ENCODE measurements at regions not wholly inside any gene's neighbourhood (a gene's known extent, or its start where the extent isn't known, plus 50 kb on each side); places are given as distances from the start of the nearest gene placed in this dataset.

GRCh38 chr2:216317831-216318520 is 54.3 kb downstream of the MARCHF4 start:
- no peak overlapping the region for H3K27ac ChIP-seq (ENCODE audit: extremely low read depth, low read depth, low read length)
- 0 out of 2 replicates have a peak, but pooled peaks cover 5% of the 10 kb centered on the region for H3K4me1 ChIP-seq (ENCODE audit: control insufficient read depth, insufficient read depth, low read length)
- no peaks in the 10 kb centered on the region for H3K36me3 ChIP-seq (ENCODE audit: control insufficient read depth in 2 of 2, insufficient read depth in 1 of 2, low read length in 2 of 2)
- no peak overlapping the region for H3K4me3 ChIP-seq (ENCODE audit: low read depth, low read length)
- ChIA-PET CTCF (no interaction called here), POLR2A (no interaction called here)
- TF ChIP-seq ZIC2 (tag by site-specific recombination; IDR thresholded peaks at IDR 0.05) (no peak), REPIN1 (tag by site-specific recombination; IDR thresholded peaks at IDR 0.05; ENCODE audit: low read depth) (no peak), MYNN (tag by site-specific recombination; IDR thresholded peaks at IDR 0.05; ENCODE audit: borderline replicate concordance) (no peak), ZNF221 (tag by site-specific recombination; IDR thresholded peaks at IDR 0.05; ENCODE audit: borderline replicate concordance) (no peak), ZBTB1 (tag by site-specific recombination; IDR thresholded peaks at IDR 0.05) (no peak), ZNF521 (tag by site-specific recombination; IDR thresholded peaks at IDR 0.05) (no peak)
- H3K9me3 ChIP-seq (ENCODE audit: control insufficient read depth, insufficient read depth, low read depth, low read length) = no peaks in the 10 kb centered on the region

GRCh38 chr2:216316743-216317142 is 55.5 kb downstream of the MARCHF4 start:
- no peaks in the 10 kb centered on the region for H3K36me3 ChIP-seq (ENCODE audit: control insufficient read depth in 2 of 2, insufficient read depth in 1 of 2, low read length in 2 of 2)
- no peaks in the 10 kb centered on the region for H3K9me3 ChIP-seq (ENCODE audit: control insufficient read depth, insufficient read depth, low read depth, low read length)
- TF ChIP-seq MZF1 (tag by site-specific recombination; IDR thresholded peaks at IDR 0.05; ENCODE audit: borderline replicate concordance) (no peak), ZNF610 (tag by site-specific recombination; IDR thresholded peaks at IDR 0.05; ENCODE audit: borderline replicate concordance) (no peak), RBAK (tag by site-specific recombination; IDR thresholded peaks at IDR 0.05) (no peak), IKZF3 (tag by site-specific recombination; IDR thresholded peaks at IDR 0.05) (no peak), ZNF404 (tag by site-specific recombination; IDR thresholded peaks at IDR 0.05) (no peak), ZNF26 (tag by site-specific recombination; IDR thresholded peaks at IDR 0.05) (no peak), ZNF560 (tag by site-specific recombination; IDR thresholded peaks at IDR 0.05; ENCODE audit: borderline replicate concordance) (no peak), ZFP41 (tag by site-specific recombination; IDR thresholded peaks at IDR 0.05; ENCODE audit: borderline replicate concordance) (no peak), ZNF701 (tag by site-specific recombination; IDR thresholded peaks at IDR 0.05) (no peak), ZBTB44 (tag by site-specific recombination; IDR thresholded peaks at IDR 0.05) (no peak), ZNF747 (tag by site-specific recombination; IDR thresholded peaks at IDR 0.05) (no peak), ZNF664 (tag by site-specific recombination; IDR thresholded peaks at IDR 0.05) (no peak), MEIS1 (CRISPR knock-in tag; IDR thresholded peaks at IDR 0.05; ENCODE audit: borderline replicate concordance) (no peak), ZNF768 (tag by site-specific recombination; IDR thresholded peaks at IDR 0.05) (no peak)
- 0 out of 2 replicates have a peak, but pooled peaks cover 5% of the 10 kb centered on the region for H3K4me1 ChIP-seq (ENCODE audit: control insufficient read depth, insufficient read depth, low read length)
- H3K4me3 ChIP-seq (ENCODE audit: low read depth, low read length) = no peak overlapping the region
- ChIA-PET CTCF (no interaction called here), POLR2A (no interaction called here)
- H3K27ac ChIP-seq (ENCODE audit: extremely low read depth, low read depth, low read length) = no peak overlapping the region
